Stimulated activated CD4-positive, alpha-beta T cell treated with anti-CD3 and anti-CD28 coated beads, Interleukin-15, amount 100 ng/mL, for 24 hours (primary cell): ENCODE measurements at regions not wholly inside any gene's neighbourhood (a gene's known extent, or its start where the extent isn't known, plus 50 kb on each side); places are given as distances from the start of the nearest gene placed in this dataset.
"Not testable (repeated sequence)": the region's sequence is repeated elsewhere in the genome, so short reads cannot be mapped to it uniquely, and the experiment has no call there.

Experiments used
- DNase-seq: peaks from one replicate; pipeline ENCODE4 v3.0.0-alpha.2; 2020

- DNase-seq = no peak
Measured at GRCh38 chr16:65388592-65388991, 266.7 kb upstream of the CDH11 start.

DNA sequence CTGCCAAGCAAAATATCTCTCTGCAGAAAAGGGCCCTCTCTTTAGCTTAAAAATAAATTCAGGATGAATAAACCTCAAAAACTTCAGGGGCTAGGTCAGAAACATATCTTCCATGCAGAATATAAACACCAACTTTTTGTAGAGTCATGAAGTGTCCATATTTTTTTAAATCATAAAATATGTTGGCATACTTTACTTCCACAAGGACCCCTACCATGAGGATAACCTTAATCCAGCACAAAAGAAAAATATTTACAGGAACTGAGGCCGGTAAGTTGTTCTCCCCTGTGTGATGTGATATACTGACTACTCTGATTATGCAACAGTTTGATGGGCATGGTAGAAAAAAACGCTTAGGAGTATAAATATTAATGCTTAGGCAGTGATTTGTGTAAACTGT lies 264.8 kb upstream of the CDH11 start:
- no peak for DNase-seq

- DNase-seq = no peak
Measured at GRCh38 chr16:65384441-65384840, 262.6 kb upstream of the CDH11 start.

DNA sequence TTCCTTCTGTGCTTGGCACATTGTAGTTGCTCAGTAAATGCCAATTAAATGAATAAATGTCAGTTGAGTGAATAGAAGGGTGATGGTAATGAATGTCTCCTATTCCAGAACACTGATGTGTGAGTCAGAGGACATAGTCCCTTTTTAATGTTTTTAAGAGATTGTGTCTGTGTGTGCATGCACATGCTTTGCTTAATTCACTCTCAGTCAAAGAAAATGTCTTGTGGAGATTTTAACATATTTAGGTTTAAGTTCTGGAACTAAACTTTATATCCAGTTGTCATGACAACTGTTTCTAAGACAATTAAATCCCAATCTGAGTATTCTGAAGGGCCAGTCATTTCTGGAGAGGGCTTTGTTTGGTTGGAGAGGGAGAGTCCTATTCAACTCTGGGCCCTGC lies 255.3 kb upstream of the CDH11 start:
- no peak for DNase-seq

- no peak for DNase-seq
Measured at GRCh38 chr16:65376601-65377000, 254.7 kb upstream of the CDH11 start.

DNA sequence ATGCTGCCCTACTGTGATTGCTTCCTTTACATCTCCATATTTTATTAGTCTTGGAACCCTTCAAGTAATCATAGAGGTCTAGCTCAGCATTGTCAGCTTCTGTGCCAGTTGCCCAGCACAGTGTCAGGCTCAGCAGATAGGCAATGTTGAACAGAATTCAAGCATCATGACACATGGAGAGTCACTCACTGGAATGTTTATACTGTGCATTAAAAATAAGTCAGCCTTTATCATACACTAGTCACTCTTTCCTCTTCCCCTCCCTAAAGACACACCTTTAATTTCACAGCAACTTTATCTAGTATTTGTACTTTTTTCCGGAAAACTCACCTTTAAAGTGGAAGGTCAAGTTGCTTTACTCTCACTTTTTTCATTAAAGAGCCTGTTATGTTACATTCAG lies 253.8 kb upstream of the CDH11 start:
- no peak for DNase-seq

GRCh38 chr16:65373097-65373496 lies 251.2 kb upstream of the CDH11 start:
- DNase-seq = no peak

GRCh38 chr16:65372171-65372570 lies 250.3 kb upstream of the CDH11 start:
- no peak for DNase-seq

DNA sequence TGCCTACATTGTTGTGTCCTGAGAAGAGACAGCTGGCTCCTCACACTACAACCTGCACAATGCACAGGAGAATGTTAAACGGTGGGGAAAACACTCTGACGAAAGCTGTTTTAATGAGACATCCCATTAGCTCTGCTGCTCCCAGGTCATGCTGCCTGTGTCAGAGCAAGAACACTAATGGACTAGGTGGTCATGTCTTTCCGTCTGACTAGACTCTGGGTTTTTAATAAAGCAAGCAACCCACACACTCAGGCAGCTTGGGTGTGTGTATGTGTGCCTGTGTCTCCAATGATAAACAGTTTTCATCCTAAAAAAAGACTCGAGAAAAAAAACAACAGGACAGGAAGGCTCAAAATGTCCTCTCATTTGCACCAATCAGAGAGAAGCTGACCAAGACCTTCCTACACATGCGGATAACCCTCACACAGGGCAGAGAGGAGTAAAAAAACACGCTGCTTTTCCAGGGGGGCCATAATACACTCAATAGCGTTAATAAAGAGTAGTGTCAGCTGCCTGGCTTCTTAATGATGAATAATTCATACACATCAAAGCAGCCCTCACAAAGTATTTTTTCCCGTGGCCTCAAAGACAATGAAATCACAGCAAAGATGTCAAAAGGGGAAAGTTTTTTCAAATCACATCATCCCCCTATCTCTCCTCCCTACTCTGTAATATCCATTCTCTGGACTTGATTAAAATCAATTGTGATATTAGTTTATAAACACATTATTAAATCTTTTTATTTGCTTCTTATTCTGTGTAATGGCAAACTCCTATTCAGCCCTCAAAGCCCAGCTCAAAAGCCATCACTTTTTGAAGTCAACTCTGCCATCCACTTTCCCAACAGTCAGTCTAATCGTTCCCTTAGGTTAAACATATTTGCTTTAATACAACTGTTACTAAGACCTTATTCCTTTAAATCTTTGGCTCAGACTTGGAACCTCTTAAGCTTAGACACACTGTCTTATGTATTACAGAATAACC lies 244.2 kb upstream of the CDH11 start:
- DNase-seq = no peak

GRCh38 chr16:65356721-65357120 lies 234.9 kb upstream of the CDH11 start:
- DNase-seq = not testable (repeated sequence)

DNA sequence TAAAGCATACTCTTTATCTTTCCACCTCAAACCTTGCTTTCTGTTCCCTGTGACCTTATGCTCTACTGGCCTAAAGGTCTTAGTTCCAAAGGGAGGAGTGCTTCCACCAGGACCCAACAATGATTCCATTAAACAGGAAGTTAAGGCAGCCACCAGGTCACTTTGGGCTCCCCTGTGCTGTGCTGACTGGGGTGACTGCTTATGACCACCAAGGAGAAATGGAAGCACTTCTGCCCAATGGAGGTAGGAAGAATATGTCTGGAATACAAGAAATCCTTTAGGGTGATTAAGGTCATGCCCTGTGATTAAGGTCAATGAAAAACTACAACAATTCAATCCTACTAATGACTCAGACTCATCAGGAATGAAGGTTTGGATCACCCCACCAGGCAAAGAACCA lies 233.8 kb upstream of the CDH11 start:
- no peak for DNase-seq

GRCh38 chr16:65353183-65353582 lies 231.3 kb upstream of the CDH11 start:
- DNase-seq = no peak

DNA sequence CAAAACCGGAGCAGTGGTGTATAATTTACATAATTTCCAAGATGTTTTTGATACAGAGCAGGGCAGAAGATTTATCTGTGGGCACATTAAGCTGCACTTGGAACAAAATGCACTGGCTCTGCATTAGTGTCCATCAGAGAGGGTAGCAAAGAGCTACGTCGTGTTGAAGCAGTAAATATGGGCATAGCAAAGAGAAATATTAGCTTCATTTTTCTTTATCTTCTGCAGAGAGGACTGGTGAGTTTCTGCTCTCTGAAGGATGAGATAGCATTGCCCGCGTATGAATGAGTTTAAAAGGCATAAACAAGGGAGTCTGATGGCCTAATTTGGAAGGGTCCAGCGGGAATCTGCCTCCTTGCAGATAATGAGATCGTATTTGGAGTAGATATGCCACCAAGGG lies 227.8 kb upstream of the CDH11 start:
- no peak for DNase-seq

- DNase-seq = no peak
Measured at GRCh38 chr16:65343556-65343955, 221.7 kb upstream of the CDH11 start.

DNA sequence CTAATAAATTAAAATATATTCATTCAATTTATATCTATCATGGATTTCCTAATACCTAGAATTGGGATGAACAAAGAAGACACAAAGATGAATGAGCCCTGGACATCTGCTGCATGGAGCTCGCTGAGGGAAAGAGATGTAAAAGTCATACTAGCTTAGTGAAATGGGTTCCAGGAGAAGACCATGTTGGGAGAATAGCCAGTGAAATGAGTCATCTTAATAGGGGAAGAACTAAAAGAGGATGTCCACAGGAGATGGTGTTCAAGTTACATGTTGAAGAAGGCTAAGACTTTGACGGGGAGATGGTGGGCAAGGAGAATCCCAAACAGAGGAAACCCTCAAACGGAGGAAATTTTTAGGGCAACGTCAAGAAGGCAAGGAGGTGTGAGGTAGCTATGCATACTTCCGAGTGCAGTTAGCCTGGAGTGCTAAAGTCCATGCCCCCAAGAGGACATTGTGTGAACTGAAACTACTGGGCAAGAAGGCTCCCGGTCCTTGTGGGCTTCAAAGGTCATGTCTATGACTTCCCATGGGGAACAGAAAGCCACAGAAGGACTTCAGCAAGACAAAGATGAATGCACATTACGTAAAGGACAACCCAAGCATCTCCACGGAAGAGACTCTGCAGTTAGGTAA lies 220.5 kb upstream of the CDH11 start:
- DNase-seq = no peak

- DNase-seq = no peak
Measured at GRCh38 chr16:65339062-65339461, 217.2 kb upstream of the CDH11 start.

GRCh38 chr16:65336160-65336559 lies 214.3 kb upstream of the CDH11 start:
- DNase-seq = no peak

- DNase-seq = no peak
Measured at GRCh38 chr16:65334081-65334480, 212.2 kb upstream of the CDH11 start.

- DNase-seq = no peak
Measured at GRCh38 chr16:65333283-65333682, 211.4 kb upstream of the CDH11 start.

DNA sequence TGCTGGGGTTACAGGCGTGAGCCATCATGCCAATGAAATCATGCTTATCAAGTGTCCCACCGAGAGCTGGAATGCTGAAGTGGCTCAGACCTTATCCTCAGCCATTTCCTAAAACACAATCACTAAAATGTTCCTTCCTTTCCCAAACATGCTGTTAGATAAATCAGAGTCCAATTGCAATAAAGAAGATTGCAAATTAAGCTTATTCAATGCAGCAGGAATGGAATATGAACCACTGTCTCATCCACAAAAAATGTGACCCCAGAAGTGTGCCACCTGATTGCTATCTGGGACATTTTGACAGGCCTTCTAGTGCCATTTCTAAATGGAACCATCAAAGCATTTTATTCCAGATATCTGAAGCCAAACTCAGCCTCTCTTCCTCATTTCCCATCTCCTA lies 205.5 kb upstream of the CDH11 start:
- DNase-seq = no peak

DNA sequence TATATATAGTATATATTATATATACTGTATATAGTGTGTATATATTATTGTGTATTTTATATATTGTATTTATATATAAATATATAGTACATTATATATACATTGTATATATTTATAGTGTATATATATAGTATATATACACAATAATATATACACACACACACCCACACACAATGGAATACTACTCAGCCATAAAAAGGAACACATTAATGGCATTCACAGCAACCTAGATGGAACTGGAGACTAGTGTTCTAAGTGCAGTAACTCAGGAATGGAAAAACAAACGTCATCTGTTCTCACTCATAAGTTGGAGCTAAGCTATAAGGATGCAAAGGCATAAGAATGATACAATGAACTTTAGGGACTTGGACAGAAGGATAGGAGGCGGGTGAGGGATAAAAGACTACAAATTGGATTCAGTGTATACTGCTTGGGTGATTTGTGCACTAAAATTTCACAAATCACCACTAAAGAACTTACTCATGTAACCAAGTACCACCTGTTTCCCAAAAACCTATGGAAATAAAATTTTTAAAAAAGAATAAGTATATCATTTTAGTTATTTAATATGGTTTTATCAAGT lies 201.9 kb upstream of the CDH11 start:
- no peak for DNase-seq

GRCh38 chr16:65319621-65320231 lies 197.9 kb upstream of the CDH11 start:
- DNase-seq = no peak

DNA sequence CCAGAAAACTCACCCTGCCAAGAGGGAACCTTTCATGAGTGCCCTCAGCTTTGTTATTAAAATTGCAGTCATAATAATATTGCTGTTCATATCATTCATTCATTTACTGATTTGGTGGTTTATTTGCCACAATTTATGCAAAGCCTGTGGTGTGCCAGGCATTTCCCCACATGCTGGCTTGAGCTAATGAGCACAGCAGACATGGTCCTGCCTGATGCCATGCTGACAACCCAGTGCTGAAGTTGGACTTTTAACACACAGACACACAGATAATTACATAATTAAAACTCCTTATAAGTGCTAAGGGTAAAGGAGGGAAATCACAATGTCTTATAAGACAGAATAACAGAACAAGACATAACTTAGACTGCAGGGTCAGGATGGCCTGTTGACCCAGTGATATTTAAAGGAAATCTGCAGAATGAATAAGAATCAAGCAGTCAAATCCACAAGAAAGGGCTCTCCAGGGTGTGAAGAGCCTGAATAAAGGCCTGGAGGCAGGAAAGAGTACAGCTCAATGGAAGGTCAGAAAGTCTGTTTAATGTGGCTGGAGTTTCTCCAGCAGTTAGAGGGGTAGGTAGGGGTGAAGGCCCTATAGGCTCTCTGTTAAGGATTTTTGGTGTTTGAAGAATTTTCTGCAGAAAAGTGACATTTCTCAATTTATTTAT lies 196.9 kb upstream of the CDH11 start:
- DNase-seq = no peak
